ENCODE measurements at regions not wholly inside any gene's neighbourhood (a gene's known extent, or its start where the extent isn't known, plus 50 kb on each side); places are given as distances from the start of the nearest gene placed in this dataset.

DNA sequence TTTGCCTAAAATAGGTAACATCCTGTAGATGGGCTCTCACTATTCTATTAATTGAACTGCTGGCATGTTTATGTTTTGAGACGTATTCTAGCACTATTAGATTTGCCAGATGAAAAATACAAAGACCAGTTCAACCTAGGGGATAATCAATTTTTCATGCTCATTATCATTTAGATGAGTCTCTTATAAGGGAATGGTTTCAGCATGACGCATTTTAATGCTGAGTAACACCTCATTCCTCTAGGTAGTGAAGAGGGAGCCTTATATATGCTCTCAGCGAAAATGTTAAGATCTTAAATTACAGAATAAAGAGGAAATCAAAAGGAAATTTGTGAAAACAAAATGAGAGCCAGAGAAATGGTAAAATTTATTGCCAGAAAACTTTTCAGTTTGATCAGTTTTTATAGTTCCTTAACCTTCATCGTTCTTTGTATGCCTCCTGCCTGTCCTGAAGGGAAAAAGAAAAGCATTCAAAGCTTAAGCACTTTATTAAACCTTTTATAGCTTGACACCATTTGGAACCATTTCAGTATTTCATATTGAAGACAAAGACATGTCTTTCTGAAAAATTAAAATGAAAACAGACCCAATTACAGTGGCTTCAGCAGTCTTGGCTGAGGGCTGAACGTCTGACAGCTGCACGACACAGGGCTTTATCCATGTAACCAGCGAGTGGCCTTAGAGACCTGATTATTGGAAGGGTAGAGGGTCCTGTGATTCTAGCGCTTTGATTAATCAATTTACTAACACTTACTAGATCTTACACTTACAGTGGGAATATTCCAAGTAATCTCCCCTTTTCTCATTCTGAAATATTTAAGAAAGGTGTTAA is 112.8 kb downstream of the ADCYAP1 start:
- TF ChIP-seq YY1 (IDR thresholded peaks at IDR 0.05) (no peak), GABPA (IDR thresholded peaks at IDR 0.05 in 1 of 2, conservative IDR thresholded peaks at IDR 0.05 in 1 of 2) (no peak), RAD21 (IDR thresholded peaks at IDR 0.05) (no peak), ZBTB33 (IDR thresholded peaks at IDR 0.05) (no peak), TAF1 (conservative IDR thresholded peaks at IDR 0.05) (no peak)
- TF ChIP-seq, protein P1, sequence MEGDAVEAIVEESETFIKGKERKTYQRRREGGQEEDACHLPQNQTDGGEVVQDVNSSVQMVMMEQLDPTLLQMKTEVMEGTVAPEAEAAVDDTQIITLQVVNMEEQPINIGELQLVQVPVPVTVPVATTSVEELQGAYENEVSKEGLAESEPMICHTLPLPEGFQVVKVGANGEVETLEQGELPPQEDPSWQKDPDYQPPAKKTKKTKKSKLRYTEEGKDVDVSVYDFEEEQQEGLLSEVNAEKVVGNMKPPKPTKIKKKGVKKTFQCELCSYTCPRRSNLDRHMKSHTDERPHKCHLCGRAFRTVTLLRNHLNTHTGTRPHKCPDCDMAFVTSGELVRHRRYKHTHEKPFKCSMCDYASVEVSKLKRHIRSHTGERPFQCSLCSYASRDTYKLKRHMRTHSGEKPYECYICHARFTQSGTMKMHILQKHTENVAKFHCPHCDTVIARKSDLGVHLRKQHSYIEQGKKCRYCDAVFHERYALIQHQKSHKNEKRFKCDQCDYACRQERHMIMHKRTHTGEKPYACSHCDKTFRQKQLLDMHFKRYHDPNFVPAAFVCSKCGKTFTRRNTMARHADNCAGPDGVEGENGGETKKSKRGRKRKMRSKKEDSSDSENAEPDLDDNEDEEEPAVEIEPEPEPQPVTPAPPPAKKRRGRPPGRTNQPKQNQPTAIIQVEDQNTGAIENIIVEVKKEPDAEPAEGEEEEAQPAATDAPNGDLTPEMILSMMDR (IDR thresholded peaks at IDR 0.05; ENCODE audit: low read depth, low read length, missing input control), result no peak
- TF ChIP-seq, protein P2, sequence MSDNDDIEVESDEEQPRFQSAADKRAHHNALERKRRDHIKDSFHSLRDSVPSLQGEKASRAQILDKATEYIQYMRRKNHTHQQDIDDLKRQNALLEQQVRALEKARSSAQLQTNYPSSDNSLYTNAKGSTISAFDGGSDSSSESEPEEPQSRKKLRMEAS (IDR thresholded peaks at IDR 0.05), result no peak
